ENCODE measurements at regions not wholly inside any gene's neighbourhood (a gene's known extent, or its start where the extent isn't known, plus 50 kb on each side); places are given as distances from the start of the nearest gene placed in this dataset.

- H3K18ac ChIP-seq (ENCODE audit: low read depth, low read length): no peak overlapping the region
- H3K9me1 ChIP-seq (ENCODE audit: insufficient read depth, low read length): no peaks in the 10 kb centered on the region
- H3K23ac ChIP-seq (ENCODE audit: low read depth, low read length): no peak overlapping the region
- no peak overlapping the region for H4K8ac ChIP-seq (ENCODE audit: low read depth in 2 of 2, low read length in 2 of 2)
- no peak overlapping the region for H4K5ac ChIP-seq (ENCODE audit: low read depth, low read length)
- intact Hi-C loops (cut with micrococcal nuclease): no loop called here
- no peak overlapping the region for H3K27ac ChIP-seq (ENCODE audit: insufficient read depth, low read length)
- dilution Hi-C loops (cut with HindIII; ENCODE audit: low sequenced_read_pairs, unreplicated experiment): no loop called here
- ChIA-PET CTCF (no interaction called here), POLR2A (ENCODE audit: unreplicated experiment) (no interaction called here)
- no peaks in the 10 kb centered on the region for H4K20me1 ChIP-seq (ENCODE audit: insufficient read depth, low read length)
- H3K27me3 ChIP-seq (ENCODE audit: control insufficient read depth, insufficient read depth, low read length): no peaks in the 10 kb centered on the region
- no peaks in the 10 kb centered on the region for H3K9me3 ChIP-seq (ENCODE audit: control insufficient read depth, insufficient read depth, low read length)
- no peak overlapping the region for H3K14ac ChIP-seq (replicated peaks; ENCODE audit: low read depth, low read length)
- H3K79me1 ChIP-seq (ENCODE audit: low read depth in 1 of 2, low read length in 2 of 2): no peaks in the 10 kb centered on the region
- TF ChIP-seq RFX5 (IDR thresholded peaks at IDR 0.05; ENCODE audit: low read depth, low read length): no peak
- TF ChIP-seq MAZ (IDR thresholded peaks at IDR 0.05; ENCODE audit: borderline replicate concordance, low read depth, low read length): no peak
- no peak for TF ChIP-seq ELK1 (IDR thresholded peaks at IDR 0.05; ENCODE audit: borderline replicate concordance, low read depth, low read length)
- TF ChIP-seq CTCF (conservative IDR thresholded peaks at IDR 0.05; ENCODE audit: low read depth, low read length): no peak
- H3K4ac ChIP-seq (ENCODE audit: low read depth, low read length): no peak overlapping the region
- H2AFZ ChIP-seq (replicated peaks; ENCODE audit: low read length, poor library complexity): no peak overlapping the region
- no peak overlapping the region for H2BK5ac ChIP-seq (ENCODE audit: low read depth, low read length, poor library complexity, severe bottlenecking)
- no peak overlapping the region for H2BK20ac ChIP-seq (ENCODE audit: low read depth, low read length)
- H3K4me3 ChIP-seq (ENCODE audit: insufficient read depth, low read depth, low read length): no peak overlapping the region
- in situ Hi-C loops (cut with MboI; ENCODE audit: low sequenced_read_pairs): no loop called here
- ATAC-seq (ENCODE audit: low read depth) (no peak), DNase-seq (no peak)
- H2AK9ac ChIP-seq (replicated peaks; ENCODE audit: low read depth, low read length, poor library complexity): no peak overlapping the region
- no peak overlapping the region for H3K9ac ChIP-seq (ENCODE audit: low read depth, low read length)
- 17% methylated on average over 1 of the region's 2 CpGs; no CpG with 5 or more reads in 1 of the 2 experiments for WGBS, 2 experiments (ENCODE audit: extremely low coverage in 2 of 2, insufficient read length in 1 of 2)
- no peak overlapping the region for H3K56ac ChIP-seq (ENCODE audit: extremely low read depth, insufficient read depth, low read length)
- H3K4me2 ChIP-seq (ENCODE audit: low read depth, low read length): no peak overlapping the region
- H3K4me1 ChIP-seq (ENCODE audit: control insufficient read depth, insufficient read depth, low read length): no peaks in the 10 kb centered on the region
- H4K91ac ChIP-seq (ENCODE audit: insufficient read depth, low read depth, low read length): no peak overlapping the region
- H2AK5ac ChIP-seq (ENCODE audit: low read depth, low read length): no peak overlapping the region
- no TSS peak for BruUV-seq (replicated peaks)
- no peaks in the 10 kb centered on the region for H3K36me3 ChIP-seq (ENCODE audit: control insufficient read depth, insufficient read depth, low read length)
- H2BK15ac ChIP-seq (ENCODE audit: low read depth, low read length): no peak overlapping the region
- no peak overlapping the region for H2BK120ac ChIP-seq (ENCODE audit: low read depth, low read length)
Observed at GRCh38 chrX:80206647-80207046, 192.1 kb downstream of the TBX22 start.
